Activated B cell treated with CpG ODN at 0.5 μM for 24 hours (primary cell): ENCODE measurements at regions not wholly inside any gene's neighbourhood (a gene's known extent, or its start where the extent isn't known, plus 50 kb on each side); places are given as distances from the start of the nearest gene placed in this dataset.

Experiments used
- ATAC-seq: fragments of 200-7000 bp; cut with Tn5 transposase; one replicate; pipeline ENCODE4 v1.10.0; 2021; ENCODE audit warnings: low read depth, mild to moderate bottlenecking, moderate library complexity
- CTCF ChIA-PET: fragments of 350-600 bp; sonication (Branson Sonifier 250); formaldehyde crosslinking; loops from one replicate; lab custom pipeline; 2021; ENCODE audit warnings: antibody characterized with exemption; lab: Charles Lee
- POLR2A ChIA-PET: fragments of 350-600 bp; sonication (Branson Sonifier 250); formaldehyde crosslinking; loops from one replicate; lab custom pipeline; 2021; ENCODE audit warnings: antibody characterized with exemption; lab: Charles Lee
- DNase-seq: peaks from one replicate; pipeline ENCODE4 v3.0.0; 2022
- H3K27ac Mint-ChIP-seq: one replicate; pipeline ENCODE4 v1.8.0; 2020; ENCODE audit warnings: mixed read lengths
- H3K27me3 Mint-ChIP-seq: one replicate; pipeline ENCODE4 v1.8.0; 2021; ENCODE audit warnings: mixed read lengths
- H3K36me3 Mint-ChIP-seq: one replicate; pipeline ENCODE4 v1.8.0; 2021; ENCODE audit warnings: low read depth, mixed read lengths
- H3K4me1 Mint-ChIP-seq: one replicate; pipeline ENCODE4 v1.8.0; 2021; ENCODE audit warnings: mixed read lengths
- H3K4me3 Mint-ChIP-seq: one replicate; pipeline ENCODE4 v1.8.0; 2020; ENCODE audit warnings: mild to moderate bottlenecking, mixed read lengths
- H3K9me3 Mint-ChIP-seq: one replicate; pipeline ENCODE4 v1.8.0; 2020; ENCODE audit warnings: mixed read lengths
- intact Hi-C: fragments of 100-400 bp; cut with micrococcal nuclease; formaldehyde crosslinking; loops from one replicate; pipeline ENCODE4 v1.15.1; 2024
- TF ChIP-seq, protein P1 (sequence below): fragments of 200-600 bp; IDR thresholded peaks from one replicate; pipeline ENCODE4 v1.8.0; 2022; ENCODE audit warnings: antibody characterized with exemption, mild to moderate bottlenecking

DNA sequence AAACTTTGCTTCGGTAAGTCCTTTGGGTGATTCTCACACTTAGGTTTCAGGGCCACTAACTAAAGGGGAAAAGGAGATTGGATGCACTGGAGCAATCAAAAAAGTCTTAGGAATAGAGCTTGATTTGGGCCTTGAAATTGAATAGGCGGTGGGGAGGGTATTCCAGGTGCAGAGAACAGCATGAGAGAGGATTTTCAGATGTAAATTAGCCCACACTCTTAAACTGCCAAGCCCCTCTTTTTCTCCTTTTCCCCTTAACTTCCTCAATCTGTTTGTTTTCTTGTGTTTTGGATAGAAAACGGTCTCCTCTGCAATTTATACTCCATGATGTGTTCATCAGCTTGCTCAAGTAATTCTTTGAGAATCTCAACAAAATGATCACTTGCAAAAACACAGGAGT lies 62.1 kb upstream of the RIPOR2 start:
- Mint-ChIP-seq H3K36me3 (peaks cover 55% of the 10 kb centered on the region), H3K27me3 (no peaks in the 10 kb centered on the region), H3K4me3 (peak overlapping the region; percentile 21), H3K9me3 (no peaks in the 10 kb centered on the region), H3K4me1 (peaks cover 82% of the 10 kb centered on the region), H3K27ac (peak overlapping the region; percentile 46)
- ATAC-seq (no peak), DNase-seq (no peak)
- POLR2A ChIA-PET = no interaction called here
- TF ChIP-seq, protein P1, sequence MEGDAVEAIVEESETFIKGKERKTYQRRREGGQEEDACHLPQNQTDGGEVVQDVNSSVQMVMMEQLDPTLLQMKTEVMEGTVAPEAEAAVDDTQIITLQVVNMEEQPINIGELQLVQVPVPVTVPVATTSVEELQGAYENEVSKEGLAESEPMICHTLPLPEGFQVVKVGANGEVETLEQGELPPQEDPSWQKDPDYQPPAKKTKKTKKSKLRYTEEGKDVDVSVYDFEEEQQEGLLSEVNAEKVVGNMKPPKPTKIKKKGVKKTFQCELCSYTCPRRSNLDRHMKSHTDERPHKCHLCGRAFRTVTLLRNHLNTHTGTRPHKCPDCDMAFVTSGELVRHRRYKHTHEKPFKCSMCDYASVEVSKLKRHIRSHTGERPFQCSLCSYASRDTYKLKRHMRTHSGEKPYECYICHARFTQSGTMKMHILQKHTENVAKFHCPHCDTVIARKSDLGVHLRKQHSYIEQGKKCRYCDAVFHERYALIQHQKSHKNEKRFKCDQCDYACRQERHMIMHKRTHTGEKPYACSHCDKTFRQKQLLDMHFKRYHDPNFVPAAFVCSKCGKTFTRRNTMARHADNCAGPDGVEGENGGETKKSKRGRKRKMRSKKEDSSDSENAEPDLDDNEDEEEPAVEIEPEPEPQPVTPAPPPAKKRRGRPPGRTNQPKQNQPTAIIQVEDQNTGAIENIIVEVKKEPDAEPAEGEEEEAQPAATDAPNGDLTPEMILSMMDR = no peak
- CTCF ChIA-PET = interaction anchor here (1.5 to 1.7 kb wide), 2 partner anchors 73 to 142 kb away, joined by 3 to 5 read pairs; no protein-coding TSS in a partner anchor
- intact Hi-C loops = no loop called here

DNA sequence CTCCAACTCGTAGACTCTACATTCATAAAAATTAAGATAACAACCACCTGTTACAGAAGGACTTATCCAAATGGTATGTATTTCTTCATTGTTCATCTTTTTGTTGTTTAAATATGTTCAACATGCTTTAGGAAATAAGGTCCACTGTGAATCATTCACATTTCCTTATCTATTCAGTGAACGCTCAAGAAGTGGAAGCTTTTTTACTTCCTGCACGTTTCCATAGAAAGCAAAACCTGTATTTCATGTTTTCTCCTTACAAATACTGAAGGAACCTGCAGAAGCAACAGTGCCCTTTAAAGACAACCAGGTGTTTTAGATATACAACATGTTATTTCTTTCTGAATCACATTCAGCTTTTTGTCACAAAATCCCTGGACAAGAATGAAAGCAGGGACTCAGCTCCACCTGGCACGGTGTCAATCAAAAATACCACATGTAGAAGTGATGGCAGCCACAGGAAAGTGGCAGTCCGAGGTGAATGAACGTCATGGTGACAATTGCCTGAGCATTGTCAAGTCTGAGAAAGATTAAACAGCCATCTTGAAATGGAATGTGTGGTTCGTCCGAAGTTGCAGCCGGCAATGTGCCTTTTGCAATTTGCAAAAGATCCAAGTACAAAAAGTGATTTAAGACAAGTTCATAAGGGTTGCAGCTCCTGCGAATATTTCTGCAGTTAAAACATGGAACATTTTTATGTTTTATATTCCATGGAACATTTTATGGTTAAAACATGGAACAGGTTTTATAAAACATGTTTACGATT lies 66.7 kb upstream of the RIPOR2 start:
- intact Hi-C loops = no loop called here
- TF ChIP-seq, protein P1 = no peak
- ATAC-seq (no peak), DNase-seq (no peak)
- CTCF ChIA-PET = interaction anchor here (1.1 to 2.0 kb wide), 2 partner anchors 11 to 91 kb away, joined by 3 to 8 read pairs; no protein-coding TSS in a partner anchor
- no peak overlapping the region for H3K4me3 Mint-ChIP-seq
- no peaks in the 10 kb centered on the region for H3K27me3 Mint-ChIP-seq
- H3K9me3 Mint-ChIP-seq = no peaks in the 10 kb centered on the region
- no peak overlapping the region for H3K27ac Mint-ChIP-seq
- H3K36me3 Mint-ChIP-seq = peaks cover 56% of the 10 kb centered on the region
- POLR2A ChIA-PET = no interaction called here
- H3K4me1 Mint-ChIP-seq = peaks cover 79% of the 10 kb centered on the region

DNA sequence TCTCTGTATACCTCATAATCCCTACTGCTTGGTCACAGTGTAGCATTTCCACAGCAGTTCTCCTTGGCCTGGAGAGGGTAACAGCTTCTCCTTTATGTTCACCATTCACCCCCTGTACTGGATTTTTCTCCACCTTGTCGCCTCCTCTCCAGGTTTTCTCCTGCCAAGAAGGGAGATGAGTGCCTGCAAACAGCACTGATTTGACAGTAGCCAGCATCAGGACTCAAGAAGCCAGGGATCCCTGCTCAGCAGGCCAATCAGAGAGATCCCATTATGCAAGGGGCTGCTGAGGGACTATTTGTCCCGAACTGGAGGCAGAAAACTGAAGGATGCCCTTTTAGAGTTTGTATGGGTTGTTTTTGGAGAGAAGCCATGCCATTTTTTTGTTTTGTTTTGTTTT lies 68.6 kb upstream of the RIPOR2 start:
- Mint-ChIP-seq H3K27me3 (no peaks in the 10 kb centered on the region), H3K4me3 (no peak overlapping the region), H3K27ac (peak overlapping the region; percentile 14), H3K36me3 (peaks cover 58% of the 10 kb centered on the region), H3K4me1 (peaks cover 79% of the 10 kb centered on the region), H3K9me3 (no peaks in the 10 kb centered on the region)
- intact Hi-C loops = no loop called here
- TF ChIP-seq, protein P1 = no peak
- ChIA-PET POLR2A (no interaction called here), CTCF (interaction anchor here (0.9 to 1.9 kb wide), 2 partner anchors 13 to 14 kb away, joined by 3 to 11 read pairs; no protein-coding TSS in a partner anchor)
- DNase-seq (no peak), ATAC-seq (no peak)

DNA sequence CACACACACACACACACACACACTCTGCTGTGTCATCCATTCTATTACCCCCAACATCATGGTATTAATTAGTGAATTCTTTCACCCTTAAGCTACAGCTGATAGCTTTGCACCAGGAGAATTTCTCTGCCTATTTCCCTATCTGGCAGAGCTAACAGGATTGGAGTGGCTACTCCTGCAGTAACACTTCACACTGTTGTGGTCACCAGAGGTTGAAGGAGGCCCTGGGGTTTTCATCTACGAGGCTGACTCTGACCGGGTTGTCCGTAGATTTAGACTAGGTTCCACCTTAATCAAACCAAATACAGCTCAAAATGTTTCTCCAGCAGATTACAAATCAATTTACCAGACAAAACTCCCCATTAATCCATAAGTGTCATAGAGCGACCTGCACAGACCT lies 69.2 kb upstream of the RIPOR2 start:
- no peaks in the 10 kb centered on the region for H3K27me3 Mint-ChIP-seq
- DNase-seq (no peak), ATAC-seq (no peak)
- H3K27ac Mint-ChIP-seq = peak overlapping the region; percentile 15
- no peaks in the 10 kb centered on the region for H3K9me3 Mint-ChIP-seq
- peaks cover 79% of the 10 kb centered on the region for H3K4me1 Mint-ChIP-seq
- TF ChIP-seq, protein P1 = no peak
- intact Hi-C loops = no loop called here
- ChIA-PET POLR2A (interaction anchor here (0.6 to 1.3 kb wide), 2 partner anchors 66 to 99 kb away, joined by 3 read pairs; no protein-coding TSS in a partner anchor), CTCF (interaction anchor here (1.0 to 1.9 kb wide), 2 partner anchors 13 to 22 kb away, joined by 3 to 11 read pairs; no protein-coding TSS in a partner anchor)
- H3K36me3 Mint-ChIP-seq = peaks cover 63% of the 10 kb centered on the region
- no peak overlapping the region for H3K4me3 Mint-ChIP-seq

- H3K4me3 Mint-ChIP-seq = peak overlapping the region; percentile 46
- ATAC-seq (no peak), DNase-seq (no peak)
- intact Hi-C loops = loop anchor here (1.0 to 2.0 kb wide), 2 partner anchors 8 to 13 kb away; no protein-coding TSS in a partner anchor
- CTCF ChIA-PET = interaction anchor here (0.9 to 1.9 kb wide), 4 partner anchors 14 to 150 kb away, joined by 3 to 11 read pairs (median 4); no protein-coding TSS in a partner anchor
- POLR2A ChIA-PET = interaction anchor here (0.5 to 1.6 kb wide), 5 partner anchors 63 to 150 kb away, joined by 3 to 6 read pairs (median 3); partner anchors contain the start of gene RIPOR2
- peaks cover 63% of the 10 kb centered on the region for H3K36me3 Mint-ChIP-seq
- H3K4me1 Mint-ChIP-seq = peaks cover 76% of the 10 kb centered on the region
- no peaks in the 10 kb centered on the region for H3K9me3 Mint-ChIP-seq
- no peaks in the 10 kb centered on the region for H3K27me3 Mint-ChIP-seq
- H3K27ac Mint-ChIP-seq = peak overlapping the region; percentile 83
- TF ChIP-seq, protein P1 = no peak
Observed at GRCh38 chr6:25006075-25006474, 70.3 kb upstream of the RIPOR2 start.
